Mesodermal cell (in vitro differentiated cells): ENCODE measurements at regions not wholly inside any gene's neighbourhood (a gene's known extent, or its start where the extent isn't known, plus 50 kb on each side); places are given as distances from the start of the nearest gene placed in this dataset.
A peak's percentile ranks its signal among the peaks of the same experiment; 100 is the strongest.

ENCODE experiments used
- H3K27ac ChIP-seq: 2 replicates; pipeline ENCODE4 v1.7.0; 2013; ENCODE audit warnings: mild to moderate bottlenecking, low read depth, low read length, moderate library complexity; ENCODE audit not compliant: severe bottlenecking
- H3K36me3 ChIP-seq: 2 replicates; pipeline ENCODE4 v1.7.1; 2013; ENCODE audit warnings: mild to moderate bottlenecking, low read length, moderate library complexity; ENCODE audit not compliant: control insufficient read depth, insufficient read depth
- H3K4me1 ChIP-seq: one replicate; pipeline ENCODE4 v1.7.1; 2013; ENCODE audit warnings: mild to moderate bottlenecking, low read length; ENCODE audit not compliant: insufficient read depth, control insufficient read depth, poor library complexity, severe bottlenecking
- H3K4me3 ChIP-seq: 2 replicates; pipeline ENCODE4 v1.7.0; 2013; ENCODE audit warnings: low read length, control low read depth, mild to moderate bottlenecking; ENCODE audit not compliant: insufficient read depth, poor library complexity, severe bottlenecking; ENCODE audit errors: extremely low read depth
- H3K9me3 ChIP-seq: 2 replicates; pipeline ENCODE4 v1.7.1; 2013; ENCODE audit warnings: mild to moderate bottlenecking, low read length, moderate library complexity; ENCODE audit not compliant: control insufficient read depth
- WGBS, 2 experiments: methylation state at CpG; one replicate each; pipeline ENCODE4 v1.1.5; 2013; ENCODE audit warnings: missing lambda C conversion rate in 2 of 2; ENCODE audit not compliant: insufficient coverage in 2 of 2; 5-methylcytosine and 5-hydroxymethylcytosine counted together

- Histone ChIP-seq H3K27ac (no peak overlapping the region), H3K9me3 (no peaks in the 10 kb centered on the region), H3K4me1 (peaks cover 19% of the 10 kb centered on the region), H3K36me3 (no peaks in the 10 kb centered on the region), H3K4me3 (no peak overlapping the region)
- 92 to 95% methylated on average over 3 of the region's 3 CpGs for WGBS, 2 experiments
These were observed 320.0 kb downstream of the RPS24 start for GRCh38 chr10:78353636-78354035.

GRCh38 chr10:78354101-78354500 is 320.4 kb downstream of the RPS24 start:
- Histone ChIP-seq H3K36me3 (no peaks in the 10 kb centered on the region), H3K9me3 (no peaks in the 10 kb centered on the region), H3K4me1 (peaks cover 19% of the 10 kb centered on the region), H3K4me3 (no peak overlapping the region), H3K27ac (no peak overlapping the region)
- 93 to 100% methylated on average over 2 to 6 of the region's 7 CpGs for WGBS, 2 experiments

- no peak overlapping the region for H3K4me3 ChIP-seq
These were observed 322.7 kb downstream of the RPS24 start for GRCh38 chr10:78356291-78356900.

GRCh38 chr10:78357141-78358063 is 323.7 kb downstream of the RPS24 start:
- WGBS, 2 experiments = 47 to 70% methylated on average over 4 to 9 of the region's 16 CpGs
- Histone ChIP-seq H3K9me3 (no peaks in the 10 kb centered on the region), H3K27ac (peak overlapping the region; percentile 49), H3K4me3 (no peak overlapping the region), H3K36me3 (no peaks in the 10 kb centered on the region), H3K4me1 (peaks cover 33% of the 10 kb centered on the region)

More at GRCh38 chr10:78356291-78356900, 322.7 kb downstream of the RPS24 start:
- no peak overlapping the region for H3K27ac ChIP-seq
- no peaks in the 10 kb centered on the region for H3K36me3 ChIP-seq
- WGBS, 2 experiments = 88 to 94% methylated on average over 4 to 6 of the region's 10 CpGs
- no peaks in the 10 kb centered on the region for H3K9me3 ChIP-seq
- H3K4me1 ChIP-seq = peaks cover 23% of the 10 kb centered on the region

- WGBS, 2 experiments = 93 to 94% methylated on average over 3 of the region's 5 CpGs
- H3K27ac ChIP-seq = peak overlapping the region; percentile 49
These were observed 324.7 kb downstream of the RPS24 start for GRCh38 chr10:78358351-78358750.

GRCh38 chr10:78358982-78359381 is 325.3 kb downstream of the RPS24 start:
- no peaks in the 10 kb centered on the region for H3K9me3 ChIP-seq
- H3K4me1 ChIP-seq = peaks cover 42% of the 10 kb centered on the region
- H3K4me3 ChIP-seq = no peak overlapping the region
- H3K27ac ChIP-seq = peak overlapping the region; percentile 66
- WGBS, 2 experiments = 96 to 100% methylated on average over 1 to 3 of the region's 5 CpGs
- H3K36me3 ChIP-seq = no peaks in the 10 kb centered on the region

More at GRCh38 chr10:78358351-78358750, 324.7 kb downstream of the RPS24 start:
- H3K9me3 ChIP-seq = no peaks in the 10 kb centered on the region
- H3K4me1 ChIP-seq = peaks cover 42% of the 10 kb centered on the region
- H3K4me3 ChIP-seq = no peak overlapping the region
- H3K36me3 ChIP-seq = no peaks in the 10 kb centered on the region

GRCh38 chr10:78359640-78360091 is 326.0 kb downstream of the RPS24 start:
- WGBS, 2 experiments = 38 to 55% methylated on average over 4 to 6 of the region's 9 CpGs
- H3K27ac ChIP-seq = peak overlapping the region; percentile 66
- peaks cover 42% of the 10 kb centered on the region for H3K4me1 ChIP-seq

GRCh38 chr10:78360284-78360683 is 326.6 kb downstream of the RPS24 start:
- Histone ChIP-seq H3K4me3 (no peak overlapping the region), H3K4me1 (peaks cover 43% of the 10 kb centered on the region), H3K36me3 (no peaks in the 10 kb centered on the region), H3K9me3 (no peaks in the 10 kb centered on the region), H3K27ac (peak overlapping the region; percentile 66)
- 92 to 93% methylated on average over 6 of the region's 6 CpGs for WGBS, 2 experiments

More at GRCh38 chr10:78359640-78360091, 326.0 kb downstream of the RPS24 start:
- no peaks in the 10 kb centered on the region for H3K36me3 ChIP-seq
- H3K9me3 ChIP-seq = no peaks in the 10 kb centered on the region
- H3K4me3 ChIP-seq = no peak overlapping the region

GRCh38 chr10:78361031-78361430 is 327.4 kb downstream of the RPS24 start:
- Histone ChIP-seq H3K4me3 (no peak overlapping the region), H3K27ac (no peak overlapping the region), H3K9me3 (no peaks in the 10 kb centered on the region), H3K36me3 (no peaks in the 10 kb centered on the region), H3K4me1 (peaks cover 51% of the 10 kb centered on the region)
- WGBS, 2 experiments = 92% methylated on average over 2 of the region's 3 CpGs; no CpG with 5 or more reads in 1 of the 2 experiments

GRCh38 chr10:78362406-78363022 is 328.9 kb downstream of the RPS24 start:
- 71 to 75% methylated on average over 7 to 8 of the region's 10 CpGs for WGBS, 2 experiments
- Histone ChIP-seq H3K27ac (peak overlapping the region; percentile 81), H3K4me1 (peaks cover 47% of the 10 kb centered on the region), H3K36me3 (no peaks in the 10 kb centered on the region), H3K9me3 (no peaks in the 10 kb centered on the region), H3K4me3 (no peak overlapping the region)
